T-helper 1 cell treated with Interleukin-12 subunit alpha and Interleukin-12 subunit beta and Interleukin-4 antibody, amounts not matched to agents 30 ng/mL and 1 ng/mL, for 36 hours (primary cell): ENCODE measurements at regions not wholly inside any gene's neighbourhood (a gene's known extent, or its start where the extent isn't known, plus 50 kb on each side); places are given as distances from the start of the nearest gene placed in this dataset.

Experiments used
- intact Hi-C: fragments of 100-400 bp; cut with micrococcal nuclease; formaldehyde crosslinking; loops from one replicate; pipeline ENCODE4 v1.15.1; 2024

- intact Hi-C loops, result no loop called here
Measured at GRCh38 chr6:156242206-156242605, 535.0 kb upstream of the ARID1B start.

DNA sequence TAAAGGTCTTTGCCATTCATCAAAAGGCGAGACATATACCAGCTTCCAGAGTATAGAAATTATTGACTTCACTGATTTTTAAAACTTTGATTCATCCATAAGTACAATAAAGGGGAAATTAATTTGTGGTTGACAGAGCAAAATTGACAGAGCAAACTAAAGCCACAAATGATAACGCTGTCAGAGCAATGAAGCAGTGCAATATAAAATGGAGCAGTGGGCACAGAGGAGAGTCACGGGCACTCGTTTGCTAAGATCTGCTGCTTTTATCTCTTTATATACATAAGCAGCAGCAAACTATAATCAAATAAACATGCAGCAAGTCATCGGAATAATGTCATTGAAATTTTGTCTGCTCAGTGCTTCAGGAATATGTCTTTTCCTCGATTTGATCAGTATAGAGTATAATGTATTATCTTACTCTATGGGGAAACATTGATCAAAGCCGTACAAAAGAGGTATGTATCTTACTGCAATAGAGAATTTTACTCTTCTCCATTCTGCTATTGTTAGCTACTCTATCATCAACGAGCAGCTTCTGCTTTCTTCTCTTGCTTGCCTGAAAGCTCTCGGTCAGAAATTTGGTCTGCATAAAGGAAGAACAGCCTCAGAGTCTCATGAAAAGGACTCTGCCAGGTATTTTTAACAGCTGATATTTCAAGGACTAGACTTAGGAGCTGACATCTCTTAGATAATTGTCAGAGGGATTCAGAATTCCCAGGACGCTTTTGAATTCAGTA, 546.0 kb upstream of the ARID1B start:
- intact Hi-C loops, result no loop called here

DNA sequence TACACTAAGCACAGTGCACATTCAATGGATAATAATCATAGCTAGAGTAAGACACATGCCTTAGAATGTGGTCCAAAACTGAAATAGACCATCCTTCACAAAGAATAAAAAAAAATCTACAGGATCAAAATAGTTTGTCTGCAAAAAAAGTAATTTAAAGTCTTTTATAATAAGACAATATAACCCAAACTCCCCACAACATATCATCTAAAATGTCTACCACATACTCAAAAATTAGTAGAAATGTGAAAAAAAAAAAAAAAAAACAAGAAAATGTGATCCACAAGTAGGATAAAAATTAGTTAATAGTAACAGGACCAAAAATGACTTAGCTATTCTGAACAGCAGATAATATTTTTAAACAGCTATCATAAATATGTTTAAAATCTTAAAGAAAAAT, 557.2 kb upstream of the ARID1B start:
- intact Hi-C loops, result no loop called here

- intact Hi-C loops, result no loop called here
Measured at GRCh38 chr6:156205678-156206077, 571.5 kb upstream of the ARID1B start.

GRCh38 chr6:156199182-156199581, 578.0 kb upstream of the ARID1B start:
- intact Hi-C loops, result loop anchor here (10.0 kb wide), 1 partner anchor 196 kb away; no protein-coding TSS in a partner anchor

DNA sequence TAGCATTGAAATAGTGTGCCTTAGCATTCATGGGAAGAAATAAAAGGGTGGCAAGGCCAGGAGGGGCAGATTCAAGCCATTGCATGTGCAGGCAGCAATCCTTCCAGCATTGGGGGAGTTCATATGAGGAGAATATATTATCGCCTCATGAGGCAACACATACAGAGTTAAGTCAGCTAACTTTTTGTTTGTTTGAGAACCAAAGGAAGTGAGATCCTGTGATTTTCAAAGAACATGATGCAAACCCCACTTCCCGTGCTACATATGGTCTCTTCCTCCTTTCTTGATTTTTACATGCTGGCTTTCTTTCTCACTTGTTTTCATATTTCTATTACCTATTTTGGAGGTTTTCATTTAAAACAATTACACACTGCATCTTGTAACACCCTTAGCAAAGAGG, 579.7 kb upstream of the ARID1B start:
- intact Hi-C loops, result loop anchor here (10.0 kb wide), 1 partner anchor 197 kb away; no protein-coding TSS in a partner anchor

GRCh38 chr6:156194981-156195380, 582.2 kb upstream of the ARID1B start:
- intact Hi-C loops, result loop anchor here (10.0 kb wide), 1 partner anchor 200 kb away; no protein-coding TSS in a partner anchor

DNA sequence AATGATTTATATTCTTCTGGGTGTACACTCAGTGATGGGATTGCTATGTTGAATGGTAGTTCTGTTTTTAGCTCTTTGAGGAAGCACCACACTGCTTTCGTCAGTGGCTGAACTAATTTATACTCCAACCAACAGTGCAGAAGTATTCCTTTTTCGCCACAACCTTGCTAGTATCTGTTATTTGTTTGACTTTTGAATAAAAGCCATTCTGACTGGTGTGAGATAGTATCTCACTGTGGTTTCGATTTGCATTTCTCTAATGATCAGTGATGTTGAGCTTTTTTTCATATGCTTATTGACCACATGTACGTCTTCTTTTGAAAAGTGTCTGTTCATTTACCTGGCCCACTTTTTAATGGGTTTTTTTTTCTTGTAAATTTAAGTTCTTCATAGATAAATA, 583.8 kb upstream of the ARID1B start:
- intact Hi-C loops, result loop anchor here (10.0 kb wide), 1 partner anchor 201 kb away; no protein-coding TSS in a partner anchor

DNA sequence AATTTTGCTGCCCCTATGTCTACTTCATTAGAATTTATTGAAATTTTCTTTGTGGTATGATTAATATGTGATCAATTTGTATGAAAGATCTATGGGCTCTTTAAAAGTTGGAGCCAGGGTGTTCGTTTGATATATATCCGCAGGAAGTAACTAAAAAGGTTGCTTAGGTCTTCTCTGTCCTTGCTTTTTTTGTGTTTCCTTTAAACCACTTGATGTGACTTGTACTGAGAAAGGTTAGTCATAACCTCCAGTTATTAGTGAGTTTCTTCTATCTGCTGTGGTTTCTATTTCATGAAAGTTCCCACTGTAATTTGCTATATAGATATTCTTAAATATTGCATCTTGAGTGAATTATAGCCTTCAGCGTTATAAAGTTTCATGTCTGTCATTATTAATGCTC, 585.3 kb upstream of the ARID1B start:
- intact Hi-C loops, result loop anchor here (10.0 kb wide), 1 partner anchor 203 kb away; no protein-coding TSS in a partner anchor

DNA sequence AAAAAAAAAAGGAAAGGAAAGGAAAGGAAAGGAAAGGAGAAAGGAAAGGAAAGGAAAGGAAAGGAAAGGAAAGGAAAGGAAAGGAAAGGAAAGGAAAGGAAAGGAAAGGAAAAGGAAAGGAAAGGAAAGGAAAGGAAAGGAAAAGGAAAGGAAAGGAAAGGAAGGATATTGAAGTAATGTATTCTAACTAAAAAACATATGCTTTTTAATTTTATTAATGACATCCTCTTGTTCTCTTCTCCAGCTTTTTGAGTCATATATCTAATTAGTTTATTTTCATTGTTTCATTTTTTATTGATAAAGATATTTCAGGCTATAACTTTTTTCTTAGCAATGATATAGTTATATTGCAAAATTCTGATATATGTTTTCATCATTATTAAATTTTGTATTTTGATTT, 585.8 kb upstream of the ARID1B start:
- intact Hi-C loops, result loop anchor here (10.0 kb wide), 1 partner anchor 203 kb away; no protein-coding TSS in a partner anchor

DNA sequence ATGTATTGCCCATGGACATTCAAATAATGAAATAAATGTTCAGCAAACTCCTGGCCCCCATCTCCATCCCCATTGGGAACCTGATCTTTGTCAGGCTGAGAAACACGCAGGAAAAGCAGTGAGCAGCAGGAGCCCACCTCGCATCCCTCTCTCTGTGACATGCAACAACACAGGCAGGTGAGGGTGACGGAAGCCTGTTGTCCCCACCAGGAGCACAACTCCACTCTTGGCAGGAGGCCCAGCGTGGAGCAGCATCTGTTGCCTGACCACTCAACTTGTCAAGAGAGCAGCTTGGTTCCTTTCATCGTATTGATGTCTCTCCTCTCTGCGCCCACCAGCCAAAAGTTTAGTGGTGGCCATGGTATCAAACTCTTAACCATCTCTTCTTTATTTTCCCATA, 586.9 kb upstream of the ARID1B start:
- intact Hi-C loops, result loop anchor here (10.0 kb wide), 1 partner anchor 205 kb away; no protein-coding TSS in a partner anchor

GRCh38 chr6:156189714-156190113, 587.5 kb upstream of the ARID1B start:
- intact Hi-C loops, result loop anchor here (10.0 kb wide), 1 partner anchor 205 kb away; no protein-coding TSS in a partner anchor

DNA sequence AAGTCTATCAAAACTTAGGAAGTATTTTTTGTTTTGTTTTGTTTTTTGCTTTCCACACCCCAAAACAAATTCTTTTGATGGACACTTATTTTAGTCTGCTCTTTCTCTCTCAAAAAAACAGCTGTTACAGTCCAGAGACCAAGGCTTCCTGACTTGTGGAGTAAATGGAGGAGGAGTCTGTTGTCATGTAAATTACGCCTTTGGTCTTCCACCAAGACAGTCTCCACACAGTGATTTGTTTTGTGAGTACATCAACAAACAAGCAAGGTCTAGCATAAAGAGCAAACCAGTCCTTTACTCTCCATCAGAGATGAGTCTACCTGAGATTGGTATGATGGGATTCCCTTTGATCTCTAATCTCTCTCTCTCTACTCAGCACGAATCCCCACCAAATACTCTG, 588.0 kb upstream of the ARID1B start:
- intact Hi-C loops, result no loop called here

- intact Hi-C loops, result no loop called here
Measured at GRCh38 chr6:156185113-156185512, 592.1 kb upstream of the ARID1B start.

GRCh38 chr6:156183678-156184077, 593.5 kb upstream of the ARID1B start:
- intact Hi-C loops, result no loop called here

GRCh38 chr6:156182356-156182755, 594.8 kb upstream of the ARID1B start:
- intact Hi-C loops, result no loop called here

DNA sequence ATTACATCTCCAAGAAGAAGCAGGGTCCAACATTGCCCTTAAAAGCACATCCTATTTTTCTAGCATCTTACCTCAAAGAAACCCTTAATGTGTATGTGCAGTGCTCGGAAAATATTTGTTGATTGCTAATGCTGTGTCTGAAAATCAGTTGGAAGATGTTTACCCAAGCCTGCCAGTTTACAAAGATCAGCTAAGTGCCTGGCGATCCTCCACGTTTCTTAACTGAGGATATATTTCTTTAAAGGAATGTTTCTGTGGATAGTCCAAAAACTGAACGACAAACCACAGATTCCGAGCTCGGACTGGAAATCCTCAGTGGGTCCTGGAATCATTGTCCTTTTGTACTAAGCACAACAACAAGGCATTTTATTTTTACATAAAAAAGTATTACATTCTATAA, 595.7 kb upstream of the ARID1B start:
- intact Hi-C loops, result no loop called here

DNA sequence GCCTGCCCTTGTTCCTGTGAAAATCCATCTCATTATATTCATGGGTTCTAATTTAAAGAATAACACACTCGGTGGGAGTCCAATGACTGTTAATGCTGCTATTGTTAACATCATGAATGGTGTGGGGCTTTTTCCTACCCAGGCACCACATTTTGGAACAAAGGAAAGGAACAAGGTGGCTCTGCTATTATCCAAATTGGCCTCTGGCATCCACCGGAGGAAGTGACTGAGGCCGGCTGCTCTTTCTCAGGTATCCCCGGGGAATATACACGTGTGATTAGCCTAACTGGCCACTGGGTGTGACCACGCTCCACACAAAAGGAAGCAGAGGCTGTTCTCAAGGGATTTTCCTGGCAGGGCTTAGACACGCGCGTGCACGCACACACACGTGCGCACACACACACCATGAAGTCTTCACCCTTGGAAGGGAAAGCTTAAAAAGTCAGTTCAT, 601.2 kb upstream of the ARID1B start:
- intact Hi-C loops, result no loop called here

DNA sequence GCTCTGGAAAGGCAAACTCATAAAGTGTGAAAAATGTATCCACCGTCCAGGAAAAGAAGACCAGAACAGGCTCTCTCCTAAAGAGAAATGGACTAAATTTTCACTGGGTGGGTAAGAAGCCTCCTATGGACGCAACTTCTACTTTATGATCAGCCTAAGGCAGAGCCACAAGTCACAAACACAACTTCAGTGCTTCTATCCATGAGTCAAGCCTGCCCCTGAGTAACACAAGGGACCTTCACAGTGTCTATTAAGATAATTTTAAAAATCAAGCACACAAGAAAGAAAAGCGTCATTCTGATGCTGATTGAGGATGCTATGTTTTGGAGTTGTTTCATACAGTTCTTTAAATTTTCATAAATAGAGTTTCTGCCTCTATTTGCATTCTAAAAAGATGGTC, 601.7 kb upstream of the ARID1B start:
- intact Hi-C loops, result no loop called here

GRCh38 chr6:156174031-156174890, 602.9 kb upstream of the ARID1B start:
- intact Hi-C loops, result no loop called here

DNA sequence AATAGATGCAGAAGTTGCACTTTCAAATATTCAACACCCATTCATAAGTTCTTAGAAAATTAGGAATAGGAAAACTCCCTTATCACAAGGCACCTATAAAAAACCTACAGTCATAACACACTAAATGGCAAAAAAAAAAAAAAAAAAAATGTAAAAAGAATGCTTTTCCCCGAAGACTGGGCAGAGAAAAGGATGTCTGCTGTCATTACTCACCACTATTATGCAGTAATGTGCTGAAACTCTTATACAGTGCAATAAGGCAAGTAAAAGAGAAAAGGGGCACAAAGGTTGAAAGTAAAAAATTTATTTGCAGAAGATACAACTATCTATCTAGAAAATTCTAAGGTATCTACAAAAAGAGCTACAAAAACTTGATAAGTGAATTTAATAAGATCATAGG, 607.8 kb upstream of the ARID1B start:
- intact Hi-C loops, result no loop called here

- intact Hi-C loops, result no loop called here
Measured at GRCh38 chr6:156167625-156168071, 609.5 kb upstream of the ARID1B start.
